Activated T-helper 17 cell treated with anti-CD3 and anti-CD28 coated beads, Interleukin-2, amount 50 U/mL, for 72 hours (primary cell): ENCODE measurements at regions not wholly inside any gene's neighbourhood (a gene's known extent, or its start where the extent isn't known, plus 50 kb on each side); places are given as distances from the start of the nearest gene placed in this dataset.
A peak's percentile ranks its signal among the peaks of the same experiment; 100 is the strongest.

Source experiments
- ATAC-seq: fragments of 150-1000 bp; cut with Tn5 transposase; replicated peaks from 2 replicates; pipeline ENCODE4 v1.10.0; 2021; ENCODE audit warnings: mild to moderate bottlenecking, moderate library complexity
- H3K27ac Mint-ChIP-seq: one replicate; pipeline ENCODE4 v1.8.0; 2022; ENCODE audit warnings: mixed read lengths
- H3K27me3 Mint-ChIP-seq: one replicate; pipeline ENCODE4 v1.8.0; 2022; ENCODE audit warnings: mixed read lengths
- H3K36me3 Mint-ChIP-seq: one replicate; pipeline ENCODE4 v1.8.0; 2022; ENCODE audit warnings: low read depth, mild to moderate bottlenecking, mixed read lengths
- H3K4me1 Mint-ChIP-seq: one replicate; pipeline ENCODE4 v1.8.0; 2022; ENCODE audit warnings: mixed read lengths
- H3K4me3 Mint-ChIP-seq: one replicate; pipeline ENCODE4 v1.8.0; 2022; ENCODE audit warnings: mild to moderate bottlenecking, mixed read lengths
- H3K9me3 Mint-ChIP-seq: one replicate; pipeline ENCODE4 v1.8.0; 2022; ENCODE audit warnings: mixed read lengths

- Mint-ChIP-seq H3K27me3 (no peaks in the 10 kb centered on the region), H3K27ac (no peak overlapping the region), H3K9me3 (no peaks in the 10 kb centered on the region), H3K36me3 (no peaks in the 10 kb centered on the region), H3K4me3 (no peak overlapping the region), H3K4me1 (peaks cover 3% of the 10 kb centered on the region)
- peak; percentile 10 for ATAC-seq
Observed at GRCh38 chr20:24734139-24734538, 214.9 kb upstream of the CST7 start.

- Mint-ChIP-seq H3K27me3 (no peaks in the 10 kb centered on the region), H3K9me3 (no peaks in the 10 kb centered on the region), H3K4me1 (peaks cover 6% of the 10 kb centered on the region), H3K36me3 (no peaks in the 10 kb centered on the region), H3K4me3 (no peak overlapping the region), H3K27ac (no peak overlapping the region)
- no peak for ATAC-seq
Observed at GRCh38 chr20:24735263-24735662, 213.8 kb upstream of the CST7 start.

GRCh38 chr20:24736131-24736843 is 212.8 kb upstream of the CST7 start:
- H3K4me3 Mint-ChIP-seq, result no peak overlapping the region
- no peaks in the 10 kb centered on the region for H3K36me3 Mint-ChIP-seq
- H3K4me1 Mint-ChIP-seq, result peaks cover 6% of the 10 kb centered on the region
- H3K27ac Mint-ChIP-seq, result no peak overlapping the region
- ATAC-seq, result no peak
- H3K9me3 Mint-ChIP-seq, result no peaks in the 10 kb centered on the region
- no peaks in the 10 kb centered on the region for H3K27me3 Mint-ChIP-seq

- no peaks in the 10 kb centered on the region for H3K9me3 Mint-ChIP-seq
- no peaks in the 10 kb centered on the region for H3K27me3 Mint-ChIP-seq
- peaks cover 6% of the 10 kb centered on the region for H3K4me1 Mint-ChIP-seq
- no peak for ATAC-seq
- H3K27ac Mint-ChIP-seq, result no peak overlapping the region
- no peaks in the 10 kb centered on the region for H3K36me3 Mint-ChIP-seq
- H3K4me3 Mint-ChIP-seq, result no peak overlapping the region
Observed at GRCh38 chr20:24736844-24737211, 212.2 kb upstream of the CST7 start.

GRCh38 chr20:24737212-24737850 is 211.7 kb upstream of the CST7 start:
- H3K4me3 Mint-ChIP-seq, result no peak overlapping the region
- H3K27ac Mint-ChIP-seq, result no peak overlapping the region
- peaks cover 6% of the 10 kb centered on the region for H3K4me1 Mint-ChIP-seq
- H3K9me3 Mint-ChIP-seq, result no peaks in the 10 kb centered on the region
- H3K36me3 Mint-ChIP-seq, result no peaks in the 10 kb centered on the region
- no peaks in the 10 kb centered on the region for H3K27me3 Mint-ChIP-seq
- ATAC-seq, result no peak

- Mint-ChIP-seq H3K27me3 (no peaks in the 10 kb centered on the region), H3K9me3 (no peaks in the 10 kb centered on the region), H3K4me3 (no peak overlapping the region), H3K36me3 (no peaks in the 10 kb centered on the region), H3K4me1 (peaks cover 6% of the 10 kb centered on the region), H3K27ac (no peak overlapping the region)
- ATAC-seq, result no peak
Observed at GRCh38 chr20:24738058-24738775, 210.9 kb upstream of the CST7 start.

- peaks cover 6% of the 10 kb centered on the region for H3K4me1 Mint-ChIP-seq
- no peaks in the 10 kb centered on the region for H3K36me3 Mint-ChIP-seq
- peak overlapping the region; percentile 50 for H3K4me3 Mint-ChIP-seq
- H3K27me3 Mint-ChIP-seq, result no peaks in the 10 kb centered on the region
- H3K9me3 Mint-ChIP-seq, result no peaks in the 10 kb centered on the region
- ATAC-seq, result peak; percentile 42
- peak overlapping the region; percentile 48 for H3K27ac Mint-ChIP-seq
Observed at GRCh38 chr20:24738981-24739633, 210.0 kb upstream of the CST7 start.

- peaks cover 6% of the 10 kb centered on the region for H3K4me1 Mint-ChIP-seq
- H3K36me3 Mint-ChIP-seq, result no peaks in the 10 kb centered on the region
- no peaks in the 10 kb centered on the region for H3K9me3 Mint-ChIP-seq
- peak overlapping the region; percentile 50 for H3K4me3 Mint-ChIP-seq
- no peak overlapping the region for H3K27ac Mint-ChIP-seq
- no peaks in the 10 kb centered on the region for H3K27me3 Mint-ChIP-seq
- ATAC-seq, result no peak
Observed at GRCh38 chr20:24739746-24740145, 209.3 kb upstream of the CST7 start.

GRCh38 chr20:24741493-24742072 is 207.5 kb upstream of the CST7 start:
- Mint-ChIP-seq H3K27me3 (no peaks in the 10 kb centered on the region), H3K9me3 (no peaks in the 10 kb centered on the region), H3K36me3 (no peaks in the 10 kb centered on the region), H3K27ac (no peak overlapping the region), H3K4me3 (no peak overlapping the region), H3K4me1 (peaks cover 6% of the 10 kb centered on the region)
- no peak for ATAC-seq

GRCh38 chr20:24742436-24742835 is 206.6 kb upstream of the CST7 start:
- peaks cover 5% of the 10 kb centered on the region for H3K27me3 Mint-ChIP-seq
- no peak overlapping the region for H3K4me3 Mint-ChIP-seq
- H3K36me3 Mint-ChIP-seq, result no peaks in the 10 kb centered on the region
- H3K27ac Mint-ChIP-seq, result no peak overlapping the region
- no peak for ATAC-seq
- no peaks in the 10 kb centered on the region for H3K9me3 Mint-ChIP-seq
- peaks cover 6% of the 10 kb centered on the region for H3K4me1 Mint-ChIP-seq

GRCh38 chr20:24742989-24743388 is 206.1 kb upstream of the CST7 start:
- H3K36me3 Mint-ChIP-seq, result no peaks in the 10 kb centered on the region
- H3K27ac Mint-ChIP-seq, result no peak overlapping the region

GRCh38 chr20:24743641-24744040 is 205.4 kb upstream of the CST7 start:
- no peak for ATAC-seq
- H3K4me3 Mint-ChIP-seq, result no peak overlapping the region
- no peaks in the 10 kb centered on the region for H3K9me3 Mint-ChIP-seq
- H3K27me3 Mint-ChIP-seq, result peaks cover 15% of the 10 kb centered on the region
- no peaks in the 10 kb centered on the region for H3K36me3 Mint-ChIP-seq
- H3K4me1 Mint-ChIP-seq, result peaks cover 6% of the 10 kb centered on the region
- no peak overlapping the region for H3K27ac Mint-ChIP-seq

More at GRCh38 chr20:24742989-24743388, 206.1 kb upstream of the CST7 start:
- peaks cover 10% of the 10 kb centered on the region for H3K27me3 Mint-ChIP-seq
- peaks cover 6% of the 10 kb centered on the region for H3K4me1 Mint-ChIP-seq
- no peak for ATAC-seq
- no peaks in the 10 kb centered on the region for H3K9me3 Mint-ChIP-seq
- H3K4me3 Mint-ChIP-seq, result no peak overlapping the region

GRCh38 chr20:24744747-24745146 is 204.3 kb upstream of the CST7 start:
- Mint-ChIP-seq H3K9me3 (no peaks in the 10 kb centered on the region), H3K36me3 (no peaks in the 10 kb centered on the region), H3K4me3 (no peak overlapping the region), H3K4me1 (no peaks in the 10 kb centered on the region), H3K27me3 (peaks cover 17% of the 10 kb centered on the region), H3K27ac (no peak overlapping the region)
- no peak for ATAC-seq

- Mint-ChIP-seq H3K4me3 (no peak overlapping the region), H3K4me1 (no peaks in the 10 kb centered on the region), H3K9me3 (no peaks in the 10 kb centered on the region), H3K36me3 (no peaks in the 10 kb centered on the region), H3K27ac (no peak overlapping the region), H3K27me3 (peaks cover 17% of the 10 kb centered on the region)
- no peak for ATAC-seq
Observed at GRCh38 chr20:24745206-24745605, 203.9 kb upstream of the CST7 start.
